ENCODE measurements at regions not wholly inside any gene's neighbourhood (a gene's known extent, or its start where the extent isn't known, plus 50 kb on each side); places are given as distances from the start of the nearest gene placed in this dataset.

GRCh38 chr3:118811236-118811732, 223.4 kb downstream of the IGSF11 start:
- DNase-seq = no peak

- no peak for DNase-seq
Observed at GRCh38 chr3:118813472-118813871, 221.2 kb downstream of the IGSF11 start.

- peak; percentile 24 for DNase-seq
Observed at GRCh38 chr3:118817748-118818165, 216.9 kb downstream of the IGSF11 start.

- no peak for DNase-seq
Observed at GRCh38 chr3:118818386-118818785, 216.3 kb downstream of the IGSF11 start.

- no peak for DNase-seq
Observed at GRCh38 chr3:118823626-118824025, 211.0 kb downstream of the IGSF11 start.

GRCh38 chr3:118827446-118827845, 207.2 kb downstream of the IGSF11 start:
- no peak for DNase-seq

GRCh38 chr3:118828351-118828750, 206.3 kb downstream of the IGSF11 start:
- DNase-seq = no peak

- no peak for DNase-seq
Observed at GRCh38 chr3:118833075-118833474, 201.6 kb downstream of the IGSF11 start.

GRCh38 chr3:118838871-118839270, 195.8 kb downstream of the IGSF11 start:
- no peak for DNase-seq

GRCh38 chr3:118842147-118842863, 192.3 kb downstream of the IGSF11 start:
- DNase-seq = no peak

GRCh38 chr3:118846176-118846575, 188.5 kb downstream of the IGSF11 start:
- DNase-seq = no peak

All from stimulated activated CD4-positive, alpha-beta T cell treated with anti-CD3 and anti-CD28 coated beads, Interleukin-1b, Interleukin-23, amount 100 ng/mL, for 48 hours (primary cell).